ENCODE measurements at regions not wholly inside any gene's neighbourhood (a gene's known extent, or its start where the extent isn't known, plus 50 kb on each side); places are given as distances from the start of the nearest gene placed in this dataset.

DNA sequence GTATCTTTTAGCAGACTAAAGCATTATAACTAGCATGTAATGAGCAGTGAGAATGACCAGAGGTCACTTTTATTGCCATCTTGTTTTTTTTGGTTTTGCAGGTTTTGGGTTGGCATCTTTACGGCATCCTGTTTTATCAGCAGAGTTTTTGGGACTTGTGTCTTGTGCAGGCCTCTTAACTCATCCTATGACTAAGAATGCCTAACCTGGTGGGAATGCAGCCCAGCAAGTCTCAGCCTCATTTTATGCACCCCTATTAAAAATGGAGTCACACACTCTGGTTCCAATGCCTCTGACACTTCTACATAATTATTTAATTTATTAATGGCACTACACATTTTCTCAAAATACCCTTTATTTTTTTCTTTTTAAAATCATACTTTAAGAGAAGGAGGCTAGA, 726.5 kb upstream of the RIOK2 start:
- H3K4me3 ChIP-seq (ENCODE audit: low read depth, low read length) = no peak overlapping the region
- TF ChIP-seq, protein P1, sequence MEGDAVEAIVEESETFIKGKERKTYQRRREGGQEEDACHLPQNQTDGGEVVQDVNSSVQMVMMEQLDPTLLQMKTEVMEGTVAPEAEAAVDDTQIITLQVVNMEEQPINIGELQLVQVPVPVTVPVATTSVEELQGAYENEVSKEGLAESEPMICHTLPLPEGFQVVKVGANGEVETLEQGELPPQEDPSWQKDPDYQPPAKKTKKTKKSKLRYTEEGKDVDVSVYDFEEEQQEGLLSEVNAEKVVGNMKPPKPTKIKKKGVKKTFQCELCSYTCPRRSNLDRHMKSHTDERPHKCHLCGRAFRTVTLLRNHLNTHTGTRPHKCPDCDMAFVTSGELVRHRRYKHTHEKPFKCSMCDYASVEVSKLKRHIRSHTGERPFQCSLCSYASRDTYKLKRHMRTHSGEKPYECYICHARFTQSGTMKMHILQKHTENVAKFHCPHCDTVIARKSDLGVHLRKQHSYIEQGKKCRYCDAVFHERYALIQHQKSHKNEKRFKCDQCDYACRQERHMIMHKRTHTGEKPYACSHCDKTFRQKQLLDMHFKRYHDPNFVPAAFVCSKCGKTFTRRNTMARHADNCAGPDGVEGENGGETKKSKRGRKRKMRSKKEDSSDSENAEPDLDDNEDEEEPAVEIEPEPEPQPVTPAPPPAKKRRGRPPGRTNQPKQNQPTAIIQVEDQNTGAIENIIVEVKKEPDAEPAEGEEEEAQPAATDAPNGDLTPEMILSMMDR (IDR thresholded peaks at IDR 0.05; ENCODE audit: low read depth, low read length, missing control alignments) = no peak
- no peak for DNase-seq (ENCODE audit: low read depth)

DNA sequence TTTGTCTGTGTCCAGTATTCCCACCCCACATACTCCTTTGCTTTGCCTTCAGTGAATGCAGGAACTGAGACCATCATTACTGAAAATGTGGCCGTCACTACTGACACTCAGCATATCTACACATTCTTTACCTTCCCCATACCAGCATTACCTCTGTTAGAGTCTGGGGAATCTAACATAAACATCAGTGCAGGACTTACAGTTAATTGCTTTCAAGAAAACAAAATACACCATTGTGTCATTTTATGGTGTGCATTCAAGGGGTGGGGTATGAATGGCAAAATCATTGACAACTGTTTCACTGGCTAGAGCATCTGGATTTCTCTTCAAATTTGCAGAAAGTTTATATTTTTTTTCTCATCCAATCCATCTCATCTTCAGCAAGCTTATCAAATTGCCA, 731.4 kb upstream of the RIOK2 start:
- H3K4me3 ChIP-seq (ENCODE audit: low read depth, low read length) = no peak overlapping the region
- no peak for DNase-seq (ENCODE audit: low read depth)
- TF ChIP-seq, protein P1 (IDR thresholded peaks at IDR 0.05; ENCODE audit: low read depth, low read length, missing control alignments) = no peak

DNA sequence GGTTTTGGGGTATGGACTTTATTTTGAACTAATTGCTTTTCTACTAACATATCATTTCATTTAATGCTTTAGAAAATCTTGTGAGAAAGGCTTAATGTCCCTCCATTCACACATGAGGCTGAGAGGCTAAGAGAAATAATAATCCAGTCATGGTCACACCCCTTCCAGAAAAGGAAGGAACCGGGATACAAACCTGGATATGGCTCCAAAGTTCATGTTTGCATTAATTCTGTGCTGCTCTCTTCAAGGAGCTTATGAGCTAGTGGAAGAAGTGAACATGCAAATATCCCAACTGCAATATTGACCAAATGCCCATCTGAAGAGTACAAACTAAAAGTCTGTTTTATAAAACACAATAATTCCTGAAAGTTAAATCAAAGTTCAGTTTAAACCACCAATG, 732.1 kb upstream of the RIOK2 start:
- TF ChIP-seq, protein P1 (IDR thresholded peaks at IDR 0.05; ENCODE audit: low read depth, low read length, missing control alignments) = no peak
- no peak overlapping the region for H3K4me3 ChIP-seq (ENCODE audit: low read depth, low read length)
- DNase-seq (ENCODE audit: low read depth) = no peak

DNA sequence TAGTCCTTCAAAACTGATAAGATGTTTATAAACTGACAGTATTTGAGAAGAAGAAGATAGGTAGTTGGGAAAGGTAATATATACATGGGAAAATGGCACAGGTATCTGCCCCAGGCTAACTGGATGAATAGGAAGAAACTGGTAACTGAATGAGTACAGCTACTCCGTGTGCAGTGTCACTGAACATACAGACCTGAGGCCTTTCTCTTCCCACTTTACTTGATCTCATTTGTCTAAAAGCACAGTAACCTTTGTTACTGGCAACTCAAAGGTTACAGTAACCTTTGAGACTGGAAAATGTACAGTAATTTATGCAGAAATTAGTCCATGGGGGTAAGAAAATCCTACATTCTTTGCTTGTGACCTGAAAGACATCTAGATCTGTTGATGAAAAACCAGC, 735.0 kb upstream of the RIOK2 start:
- TF ChIP-seq, protein P1 (IDR thresholded peaks at IDR 0.05; ENCODE audit: low read depth, low read length, missing control alignments) = no peak
- no peak overlapping the region for H3K4me3 ChIP-seq (ENCODE audit: low read depth, low read length)
- DNase-seq (ENCODE audit: low read depth) = no peak

DNA sequence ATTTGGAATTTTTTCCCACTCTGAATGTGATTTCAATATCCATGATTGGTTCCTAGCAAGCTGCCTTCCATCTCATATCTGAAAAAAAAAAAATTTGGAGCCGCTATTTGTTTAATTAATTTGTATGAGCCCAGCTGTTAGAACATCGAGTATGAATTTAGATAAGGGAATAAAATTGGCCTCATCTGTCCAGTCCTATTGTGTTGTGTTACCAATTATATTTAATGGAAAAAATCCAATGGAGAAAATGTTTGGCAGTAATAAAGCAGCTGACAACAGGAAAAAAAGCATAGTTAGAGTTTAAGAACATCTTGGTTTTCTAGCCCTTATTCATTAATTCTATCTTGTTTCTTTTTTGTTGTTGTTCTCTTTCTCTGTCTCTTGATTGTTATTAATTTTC, 735.6 kb upstream of the RIOK2 start:
- no peak for DNase-seq (ENCODE audit: low read depth)
- H3K4me3 ChIP-seq (ENCODE audit: low read depth, low read length) = no peak overlapping the region
- TF ChIP-seq, protein P1 (IDR thresholded peaks at IDR 0.05; ENCODE audit: low read depth, low read length, missing control alignments) = no peak

DNA sequence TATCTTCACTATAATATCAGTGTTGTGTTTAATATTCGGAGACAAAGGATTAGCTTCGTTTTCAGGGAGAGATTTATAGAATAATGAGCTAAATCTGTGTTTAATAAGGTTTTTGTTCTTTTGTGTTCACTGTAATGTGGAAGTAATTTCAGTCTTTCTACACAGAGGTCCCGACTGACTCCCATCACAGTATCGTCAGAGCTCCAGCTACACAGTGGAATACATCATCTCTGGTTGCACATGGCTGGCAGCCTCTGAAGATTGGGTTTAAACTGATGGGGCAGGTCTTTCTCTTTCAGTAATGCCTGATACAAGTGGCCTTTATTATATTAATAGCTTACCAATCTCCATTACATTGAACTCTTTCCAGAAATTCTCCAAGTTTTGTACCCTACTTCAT, 736.7 kb upstream of the RIOK2 start:
- H3K4me3 ChIP-seq (ENCODE audit: low read depth, low read length) = no peak overlapping the region
- DNase-seq (ENCODE audit: low read depth) = no peak
- TF ChIP-seq, protein P1 (IDR thresholded peaks at IDR 0.05; ENCODE audit: low read depth, low read length, missing control alignments) = no peak

DNA sequence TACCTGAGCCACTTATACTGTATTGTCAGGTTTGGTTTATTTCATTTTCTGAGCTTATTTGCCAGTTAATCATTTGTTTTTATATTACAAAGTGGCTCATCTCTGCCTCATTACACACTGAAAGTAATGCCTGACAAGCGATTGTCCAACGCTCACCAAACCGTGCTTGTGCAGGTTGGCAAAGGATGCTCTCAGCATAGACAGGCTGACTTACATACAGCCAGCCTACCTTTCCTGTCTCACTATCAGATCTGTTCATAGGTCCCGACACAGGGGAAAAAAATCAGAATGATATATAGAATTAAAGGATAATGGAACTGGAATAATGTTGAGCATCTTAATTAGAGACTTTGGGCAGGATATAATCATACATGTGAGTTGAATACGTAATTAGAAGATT, 739.7 kb upstream of the RIOK2 start:
- TF ChIP-seq, protein P1 (IDR thresholded peaks at IDR 0.05; ENCODE audit: low read depth, low read length, missing control alignments) = no peak
- no peak overlapping the region for H3K4me3 ChIP-seq (ENCODE audit: low read depth, low read length)
- no peak for DNase-seq (ENCODE audit: low read depth)

All from GM12864 (cell line).